Inferior parietal cortex (tissue), 1 donor: ENCODE measurements at regions not wholly inside any gene's neighbourhood (a gene's known extent, or its start where the extent isn't known, plus 50 kb on each side); places are given as distances from the start of the nearest gene placed in this dataset.
"Not testable (repeated sequence)": the region's sequence is repeated elsewhere in the genome, so short reads cannot be mapped to it uniquely, and the experiment has no call there.

ENCODE experiments used
- DNase-seq: peaks from one replicate; pipeline ENCODE4 v3.0.0-alpha.2; 2016; ENCODE audit errors: extremely low spot score

- no peak for DNase-seq
Observed at GRCh38 chrX:26873736-26874135, 589.4 kb downstream of the PPP4R3C start.

GRCh38 chrX:26871967-26872366 lies 591.2 kb downstream of the PPP4R3C start:
- DNase-seq = no peak

- no peak for DNase-seq
Observed at GRCh38 chrX:26851981-26852380, 611.2 kb downstream of the PPP4R3C start.

GRCh38 chrX:26848511-26848910 lies 614.6 kb downstream of the PPP4R3C start:
- DNase-seq = no peak

- DNase-seq = no peak
Observed at GRCh38 chrX:26845056-26845455, 618.1 kb downstream of the PPP4R3C start.

GRCh38 chrX:26822448-26822847 lies 606.5 kb downstream of the MAGEB5 start:
- no peak for DNase-seq

GRCh38 chrX:26789751-26790150 lies 573.8 kb downstream of the MAGEB5 start:
- DNase-seq = no peak

- DNase-seq = no peak
Observed at GRCh38 chrX:26788402-26788998, 572.5 kb downstream of the MAGEB5 start.

GRCh38 chrX:26783512-26784225 lies 567.7 kb downstream of the MAGEB5 start:
- no peak for DNase-seq

GRCh38 chrX:26778320-26778888 lies 562.4 kb downstream of the MAGEB5 start:
- DNase-seq = no peak

- DNase-seq = no peak
Observed at GRCh38 chrX:26762253-26762652, 546.3 kb downstream of the MAGEB5 start.

- not testable (repeated sequence) for DNase-seq
Observed at GRCh38 chrX:26755760-26756159, 539.8 kb downstream of the MAGEB5 start.

- DNase-seq = no peak
Observed at GRCh38 chrX:26747877-26748276, 531.9 kb downstream of the MAGEB5 start.

- DNase-seq = no peak
Observed at GRCh38 chrX:26722666-26723428, 506.9 kb downstream of the MAGEB5 start.

- no peak for DNase-seq
Observed at GRCh38 chrX:26672571-26672970, 456.6 kb downstream of the MAGEB5 start.

GRCh38 chrX:26670521-26670920 lies 454.6 kb downstream of the MAGEB5 start:
- no peak for DNase-seq

- no peak for DNase-seq
Observed at GRCh38 chrX:26664919-26665318, 448.9 kb downstream of the MAGEB5 start.

- DNase-seq = no peak
Observed at GRCh38 chrX:26653050-26653449, 437.1 kb downstream of the MAGEB5 start.

GRCh38 chrX:26651755-26652154 lies 435.8 kb downstream of the MAGEB5 start:
- DNase-seq = no peak

- DNase-seq = no peak
Observed at GRCh38 chrX:26649534-26649933, 433.6 kb downstream of the MAGEB5 start.

- no peak for DNase-seq
Observed at GRCh38 chrX:26631385-26631784, 415.4 kb downstream of the MAGEB5 start.

- DNase-seq = no peak
Observed at GRCh38 chrX:26613956-26614355, 398.0 kb downstream of the MAGEB5 start.

GRCh38 chrX:26606971-26607370 lies 391.0 kb downstream of the MAGEB5 start:
- no peak for DNase-seq
